B cell (primary cell): ENCODE measurements at regions not wholly inside any gene's neighbourhood (a gene's known extent, or its start where the extent isn't known, plus 50 kb on each side); places are given as distances from the start of the nearest gene placed in this dataset.

Experiments used
- CTCF ChIP-seq: fragments of 200-600 bp; IDR thresholded peaks from one replicate; pipeline ENCODE4 v1.8.0; 2022; ENCODE audit warnings: antibody characterized with exemption, mild to moderate bottlenecking
- EZH2 ChIP-seq: IDR thresholded peaks from 2 replicates; pipeline ENCODE4 v1.6.1; 2012; ENCODE audit warnings: borderline replicate concordance, low read depth, mild to moderate bottlenecking, moderate library complexity, low read length; ENCODE audit not compliant: insufficient read depth, poor library complexity, severe bottlenecking

GRCh38 chr12:28606967-28607557 is 416.8 kb downstream of the CCDC91 start:
- TF ChIP-seq CTCF: no peak
- TF ChIP-seq EZH2: no peak
